ENCODE measurements at regions not wholly inside any gene's neighbourhood (a gene's known extent, or its start where the extent isn't known, plus 50 kb on each side); places are given as distances from the start of the nearest gene placed in this dataset.

DNA sequence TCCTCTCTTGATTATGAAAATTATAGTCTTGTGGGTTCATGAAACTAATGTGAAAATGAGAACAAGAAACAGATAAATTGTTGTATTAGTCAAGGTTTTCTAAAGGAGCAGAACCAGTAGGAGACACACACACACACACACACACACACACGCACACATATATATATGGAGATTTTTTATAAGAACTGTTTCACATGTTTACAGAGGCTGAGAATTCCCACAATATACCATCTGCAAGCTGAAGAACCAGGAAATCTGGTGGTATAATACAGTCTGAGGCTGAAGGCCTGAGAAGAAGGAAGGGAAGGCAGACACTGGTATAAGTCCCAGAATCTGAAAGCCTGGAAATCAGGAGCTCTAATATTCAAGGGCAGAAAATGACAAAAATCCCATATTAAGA lies 70.9 kb upstream of the RGS18 start:
- Histone ChIP-seq H2BK5ac (ENCODE audit: low read length) (no peak overlapping the region), H3K18ac (ENCODE audit: low read length) (no peak overlapping the region), H3K4ac (ENCODE audit: low read length) (no peak overlapping the region), H3K14ac (ENCODE audit: low read length) (no peak overlapping the region), H2AK5ac (ENCODE audit: low read depth, low read length) (no peak overlapping the region), H3K9me3 (replicated peaks in 1 of 2; ENCODE audit: control insufficient read depth in 2 of 2, insufficient read depth in 1 of 2, low read depth in 1 of 2, low read length in 2 of 2) (no peaks in the 10 kb centered on the region), H3K23ac (ENCODE audit: low read depth, low read length, poor library complexity) (no peak overlapping the region), H3K9ac (ENCODE audit: low read depth, low read length, poor library complexity) (no peak overlapping the region), H2AFZ (ENCODE audit: low read length) (no peak overlapping the region), H3K79me1 (ENCODE audit: low read depth, low read length) (no peaks in the 10 kb centered on the region), H3K4me2 (ENCODE audit: insufficient read depth, low read length, poor library complexity, severe bottlenecking) (no peak overlapping the region), H2BK120ac (ENCODE audit: low read depth, low read length) (no peak overlapping the region), H4K8ac (ENCODE audit: low read depth, low read length) (no peak overlapping the region), H3K36me3 (replicated peaks in 1 of 2; ENCODE audit: control insufficient read depth in 2 of 2, insufficient read depth in 2 of 2, low read length in 2 of 2) (no peaks in the 10 kb centered on the region), H2BK15ac (ENCODE audit: low read length) (no peak overlapping the region), H3K4me3 (ENCODE audit: low read length in 2 of 2) (no peak overlapping the region), H2BK12ac (ENCODE audit: low read length) (no peak overlapping the region), H3K27me3 (ENCODE audit: control insufficient read depth in 3 of 3, insufficient read depth in 3 of 3, low read depth in 1 of 3, low read length in 3 of 3) (no peaks in the 10 kb centered on the region), H4K91ac (ENCODE audit: low read depth, low read length, poor library complexity) (no peak overlapping the region), H3K4me1 (ENCODE audit: control insufficient read depth in 2 of 2, insufficient read depth in 1 of 2, low read depth in 1 of 2, low read length in 2 of 2) (no peaks in the 10 kb centered on the region), H3K27ac (replicated peaks; ENCODE audit: low read length) (no peak overlapping the region)
- DNase-seq (ENCODE audit: low spot score), result no peak
- WGBS, 2 donors (ENCODE audit: extremely low coverage in 2 of 2, insufficient read length in 2 of 2, insufficient replicate concordance in 1 of 2), result no CpG with 5 or more reads among the region's 1 CpG

DNA sequence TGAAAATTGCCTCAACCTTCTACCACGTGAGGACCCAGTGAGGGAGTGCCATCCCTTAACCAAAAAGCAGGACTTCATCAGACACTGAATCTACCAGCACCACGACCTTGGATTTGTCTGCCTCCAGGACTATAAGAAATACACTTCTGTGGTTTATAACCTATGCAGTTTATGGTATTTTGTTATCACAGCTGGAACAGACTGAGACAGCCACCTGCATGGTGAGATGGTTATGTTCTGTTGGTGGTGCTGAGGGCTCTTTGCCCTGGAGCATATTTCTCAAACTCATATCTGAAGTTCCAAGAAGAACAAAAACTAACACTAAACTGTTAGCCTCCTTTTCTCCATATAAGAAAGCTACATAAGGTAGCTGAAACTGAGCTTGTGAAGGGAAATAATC lies 69.8 kb upstream of the RGS18 start:
- Histone ChIP-seq H3K4me1 (ENCODE audit: control insufficient read depth in 2 of 2, insufficient read depth in 1 of 2, low read depth in 1 of 2, low read length in 2 of 2) (no peaks in the 10 kb centered on the region), H3K14ac (ENCODE audit: low read length) (no peak overlapping the region), H2AFZ (ENCODE audit: low read length) (no peak overlapping the region), H3K27ac (replicated peaks; ENCODE audit: low read length) (no peak overlapping the region), H3K18ac (ENCODE audit: low read length) (no peak overlapping the region), H3K36me3 (replicated peaks in 1 of 2; ENCODE audit: control insufficient read depth in 2 of 2, insufficient read depth in 2 of 2, low read length in 2 of 2) (no peaks in the 10 kb centered on the region), H2BK5ac (ENCODE audit: low read length) (no peak overlapping the region), H2BK120ac (ENCODE audit: low read depth, low read length) (no peak overlapping the region), H3K23ac (ENCODE audit: low read depth, low read length, poor library complexity) (no peak overlapping the region), H2BK15ac (ENCODE audit: low read length) (no peak overlapping the region), H3K9ac (ENCODE audit: low read depth, low read length, poor library complexity) (no peak overlapping the region), H3K79me1 (ENCODE audit: low read depth, low read length) (no peaks in the 10 kb centered on the region), H2BK12ac (ENCODE audit: low read length) (no peak overlapping the region), H3K4me3 (ENCODE audit: low read length in 2 of 2) (no peak overlapping the region), H4K91ac (ENCODE audit: low read depth, low read length, poor library complexity) (no peak overlapping the region), H4K8ac (ENCODE audit: low read depth, low read length) (no peak overlapping the region), H3K4me2 (ENCODE audit: insufficient read depth, low read length, poor library complexity, severe bottlenecking) (no peak overlapping the region), H2AK5ac (ENCODE audit: low read depth, low read length) (no peak overlapping the region), H3K9me3 (replicated peaks in 1 of 2; ENCODE audit: control insufficient read depth in 2 of 2, insufficient read depth in 1 of 2, low read depth in 1 of 2, low read length in 2 of 2) (no peaks in the 10 kb centered on the region), H3K27me3 (ENCODE audit: control insufficient read depth in 3 of 3, insufficient read depth in 3 of 3, low read depth in 1 of 3, low read length in 3 of 3) (no peaks in the 10 kb centered on the region), H3K4ac (ENCODE audit: low read length) (no peak overlapping the region)
- no peak for DNase-seq (ENCODE audit: low spot score)
- WGBS, 2 donors (ENCODE audit: extremely low coverage in 2 of 2, insufficient read length in 2 of 2, insufficient replicate concordance in 1 of 2), result no CpG with 5 or more reads among the region's 2 CpGs

DNA sequence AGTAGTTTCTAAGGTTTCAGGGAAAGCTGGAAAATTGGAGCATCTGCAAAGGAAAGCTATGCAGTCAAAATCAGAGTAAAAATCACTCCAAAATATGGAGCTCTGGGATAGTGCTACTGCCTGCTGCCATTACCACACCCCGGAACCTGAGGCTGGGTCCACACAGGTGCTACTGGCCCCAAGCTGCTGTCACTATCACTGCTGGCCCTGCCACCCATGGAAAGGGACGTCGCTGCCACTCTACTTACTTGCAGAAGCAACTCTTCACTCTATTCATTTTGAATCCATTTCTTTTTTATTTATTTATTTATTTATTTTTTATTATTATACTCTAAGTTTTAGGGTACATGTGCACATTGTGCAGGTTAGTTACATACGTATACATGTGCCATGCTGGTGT lies 60.3 kb upstream of the RGS18 start:
- no CpG with 5 or more reads among the region's 4 CpGs for WGBS, 2 donors (ENCODE audit: extremely low coverage in 2 of 2, insufficient read length in 2 of 2, insufficient replicate concordance in 1 of 2)
- H3K4me3 ChIP-seq (ENCODE audit: low read length in 2 of 2), result no peak overlapping the region
- H3K36me3 ChIP-seq (replicated peaks in 1 of 2; ENCODE audit: control insufficient read depth in 2 of 2, insufficient read depth in 2 of 2, low read length in 2 of 2), result no peaks in the 10 kb centered on the region

DNA sequence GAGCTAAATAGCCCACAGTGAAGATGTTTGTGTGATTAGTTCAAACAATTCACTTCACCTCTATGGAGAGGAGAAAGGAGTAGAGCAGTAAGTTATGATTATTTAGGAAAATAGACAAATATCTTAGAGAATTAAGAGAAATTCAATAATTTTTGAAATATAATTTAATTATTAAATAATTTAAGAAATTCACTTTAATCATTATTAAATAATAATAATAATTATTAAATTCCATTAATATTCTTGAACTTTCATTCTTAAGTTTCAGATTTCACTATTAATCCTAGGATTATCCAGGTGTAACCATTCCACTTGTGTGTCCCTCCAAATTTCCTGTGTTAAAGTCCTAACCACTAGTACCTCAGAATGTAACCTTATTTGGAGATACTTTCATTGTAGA lies 58.9 kb upstream of the RGS18 start:
- H4K91ac ChIP-seq (ENCODE audit: low read depth, low read length, poor library complexity), result no peak overlapping the region
- H3K36me3 ChIP-seq (replicated peaks in 1 of 2; ENCODE audit: control insufficient read depth in 2 of 2, insufficient read depth in 2 of 2, low read length in 2 of 2), result no peaks in the 10 kb centered on the region
- DNase-seq (ENCODE audit: low spot score), result no peak
- no peak overlapping the region for H3K14ac ChIP-seq (ENCODE audit: low read length)
- H2BK5ac ChIP-seq (ENCODE audit: low read length), result no peak overlapping the region
- H2BK15ac ChIP-seq (ENCODE audit: low read length), result no peak overlapping the region
- no peaks in the 10 kb centered on the region for H3K9me3 ChIP-seq (replicated peaks in 1 of 2; ENCODE audit: control insufficient read depth in 2 of 2, insufficient read depth in 1 of 2, low read depth in 1 of 2, low read length in 2 of 2)
- no peak overlapping the region for H3K4ac ChIP-seq (ENCODE audit: low read length)
- no peak overlapping the region for H3K18ac ChIP-seq (ENCODE audit: low read length)
- H2BK120ac ChIP-seq (ENCODE audit: low read depth, low read length), result no peak overlapping the region
- no peak overlapping the region for H3K27ac ChIP-seq (replicated peaks; ENCODE audit: low read length)
- no peak overlapping the region for H3K9ac ChIP-seq (ENCODE audit: low read depth, low read length, poor library complexity)
- H3K79me1 ChIP-seq (ENCODE audit: low read depth, low read length), result no peaks in the 10 kb centered on the region
- no peak overlapping the region for H4K8ac ChIP-seq (ENCODE audit: low read depth, low read length)
- H3K4me1 ChIP-seq (ENCODE audit: control insufficient read depth in 2 of 2, insufficient read depth in 1 of 2, low read depth in 1 of 2, low read length in 2 of 2), result no peaks in the 10 kb centered on the region
- no peak overlapping the region for H2AFZ ChIP-seq (ENCODE audit: low read length)
- H2BK12ac ChIP-seq (ENCODE audit: low read length), result no peak overlapping the region
- no peak overlapping the region for H3K23ac ChIP-seq (ENCODE audit: low read depth, low read length, poor library complexity)
- H3K27me3 ChIP-seq (ENCODE audit: control insufficient read depth in 3 of 3, insufficient read depth in 3 of 3, low read depth in 1 of 3, low read length in 3 of 3), result no peaks in the 10 kb centered on the region
- no peak overlapping the region for H3K4me2 ChIP-seq (ENCODE audit: insufficient read depth, low read length, poor library complexity, severe bottlenecking)
- no peak overlapping the region for H2AK5ac ChIP-seq (ENCODE audit: low read depth, low read length)
- H3K4me3 ChIP-seq (ENCODE audit: low read length in 2 of 2), result no peak overlapping the region

More for the DNA sequence above, 60.3 kb upstream of the RGS18 start:
- Histone ChIP-seq H3K9ac (ENCODE audit: low read depth, low read length, poor library complexity) (no peak overlapping the region), H2BK5ac (ENCODE audit: low read length) (no peak overlapping the region), H2BK15ac (ENCODE audit: low read length) (no peak overlapping the region), H4K91ac (ENCODE audit: low read depth, low read length, poor library complexity) (no peak overlapping the region), H2AFZ (ENCODE audit: low read length) (no peak overlapping the region), H2BK120ac (ENCODE audit: low read depth, low read length) (no peak overlapping the region), H3K27ac (replicated peaks; ENCODE audit: low read length) (no peak overlapping the region), H3K27me3 (ENCODE audit: control insufficient read depth in 3 of 3, insufficient read depth in 3 of 3, low read depth in 1 of 3, low read length in 3 of 3) (no peaks in the 10 kb centered on the region), H3K4ac (ENCODE audit: low read length) (no peak overlapping the region), H3K23ac (ENCODE audit: low read depth, low read length, poor library complexity) (no peak overlapping the region), H3K18ac (ENCODE audit: low read length) (no peak overlapping the region), H3K14ac (ENCODE audit: low read length) (no peak overlapping the region), H3K79me1 (ENCODE audit: low read depth, low read length) (no peaks in the 10 kb centered on the region), H4K8ac (ENCODE audit: low read depth, low read length) (no peak overlapping the region), H3K9me3 (replicated peaks in 1 of 2; ENCODE audit: control insufficient read depth in 2 of 2, insufficient read depth in 1 of 2, low read depth in 1 of 2, low read length in 2 of 2) (no peaks in the 10 kb centered on the region), H3K4me1 (ENCODE audit: control insufficient read depth in 2 of 2, insufficient read depth in 1 of 2, low read depth in 1 of 2, low read length in 2 of 2) (no peaks in the 10 kb centered on the region), H2BK12ac (ENCODE audit: low read length) (no peak overlapping the region), H2AK5ac (ENCODE audit: low read depth, low read length) (no peak overlapping the region), H3K4me2 (ENCODE audit: insufficient read depth, low read length, poor library complexity, severe bottlenecking) (no peak overlapping the region)
- no peak for DNase-seq (ENCODE audit: low spot score)

Data from neuronal stem cell (in vitro differentiated cells).